ENCODE measurements at regions not wholly inside any gene's neighbourhood (a gene's known extent, or its start where the extent isn't known, plus 50 kb on each side); places are given as distances from the start of the nearest gene placed in this dataset.

DNA sequence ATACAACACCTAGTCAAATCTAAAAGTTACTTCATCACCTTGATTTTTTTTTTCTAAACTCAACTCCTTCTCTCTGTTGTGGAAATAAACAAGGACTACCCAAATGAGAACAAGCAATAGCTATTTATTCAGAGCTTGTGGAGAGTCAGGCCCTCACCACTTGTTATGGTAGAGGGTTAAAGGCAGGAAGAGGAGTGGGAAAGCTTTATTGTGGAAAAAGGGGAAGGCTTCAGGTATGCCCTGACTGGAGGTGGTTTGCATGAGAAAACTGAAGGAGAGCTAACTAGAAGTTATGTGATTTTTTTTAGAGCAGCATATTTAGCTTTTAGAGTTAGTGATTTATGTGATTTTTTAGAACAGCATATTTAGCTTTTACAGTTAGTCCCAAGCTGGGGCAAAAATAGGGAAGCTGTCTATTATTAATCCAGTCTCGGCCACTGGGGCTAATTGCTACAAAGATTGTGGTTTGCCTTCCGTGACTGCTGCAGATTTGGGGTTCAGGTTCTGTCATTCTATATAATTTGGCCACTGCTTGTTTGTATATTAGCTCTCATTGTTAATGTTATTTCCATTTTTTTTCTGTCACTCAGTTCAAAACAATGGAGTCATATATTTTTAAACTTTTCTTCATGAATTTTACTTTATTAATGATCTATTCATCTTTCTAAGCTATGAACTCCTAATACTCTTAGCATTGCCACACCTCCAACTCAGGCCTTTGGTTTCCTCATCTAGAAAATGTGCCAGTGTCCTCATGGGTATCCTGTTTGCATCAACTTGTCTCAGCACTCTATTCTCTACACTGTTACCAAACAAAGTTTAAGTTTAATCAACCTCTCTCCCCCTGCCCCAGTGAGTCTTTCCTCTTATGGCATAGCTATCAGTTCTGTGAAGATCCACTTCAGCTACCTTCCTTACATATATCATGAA is 713.0 kb downstream of the BRINP3 start:
- no peak for TF ChIP-seq POLR2A (IDR thresholded peaks at IDR 0.05; ENCODE audit: low read depth, low read length)
- TF ChIP-seq TAF1 (IDR thresholded peaks at IDR 0.05; ENCODE audit: borderline replicate concordance, low read depth, low read length): no peak
- TF ChIP-seq POLR2AphosphoS5 (IDR thresholded peaks at IDR 0.05; ENCODE audit: low read depth, low read length): no peak

Data from GM12892 (cell line).